Testis (tissue), 2 donors: ENCODE measurements at regions not wholly inside any gene's neighbourhood (a gene's known extent, or its start where the extent isn't known, plus 50 kb on each side); places are given as distances from the start of the nearest gene placed in this dataset.

ENCODE experiments used
- DNase-seq: peaks from one replicate; pipeline ENCODE4 v3.0.0-alpha.2; 2019
- H3K27ac ChIP-seq, 2 donors: fragments of 200-600 bp; sonication (generic); one replicate each; pipeline ENCODE4 v1.5.1; 2019
- H3K27me3 ChIP-seq: fragments of 200-600 bp; sonication (generic); one replicate; pipeline ENCODE4 v1.5.1; 2019
- H3K36me3 ChIP-seq: fragments of 200-600 bp; sonication (generic); one replicate; pipeline ENCODE4 v1.5.1; 2017; ENCODE audit warnings: low read depth; ENCODE audit errors: missing control alignments
- H3K4me1 ChIP-seq: fragments of 200-600 bp; sonication (generic); one replicate; pipeline ENCODE4 v1.5.1; 2019
- H3K4me3 ChIP-seq, 2 donors: fragments of 200-600 bp; sonication (generic); one replicate each; pipeline ENCODE4 v1.5.1; 2017 to 2019
- H3K9me3 ChIP-seq: fragments of 200-600 bp; sonication (generic); one replicate; pipeline ENCODE4 v1.5.1; 2017
- CTCF ChIP-seq, 3 experiments: fragments of 450-650 bp in 2 of 3; fragments of 200-600 bp in 1 of 3; sonication (generic) in 1 of 3; IDR thresholded peaks; one replicate each; pipeline ENCODE4 v1.5.1; 2016 to 2019; ENCODE audit warnings: antibody characterized with exemption in 3 of 3, mild to moderate bottlenecking in 2 of 3, moderate library complexity in 1 of 3
- POLR2A ChIP-seq: fragments of 450-650 bp; IDR thresholded peaks from one replicate; pipeline ENCODE4 v1.6.1; 2017; ENCODE audit warnings: antibody characterized with exemption, mild to moderate bottlenecking, moderate library complexity
- WGBS, 2 donors: methylation state at CpG; one replicate each; pipeline ENCODE4 v1.1.5; 2018; 5-methylcytosine and 5-hydroxymethylcytosine counted together
- intact Hi-C: fragments of 100-400 bp; cut with DNase I; formaldehyde crosslinking; loops from one replicate; pipeline ENCODE4 v1.15.1; 2023; ENCODE audit warnings: low total_unique reads

DNA sequence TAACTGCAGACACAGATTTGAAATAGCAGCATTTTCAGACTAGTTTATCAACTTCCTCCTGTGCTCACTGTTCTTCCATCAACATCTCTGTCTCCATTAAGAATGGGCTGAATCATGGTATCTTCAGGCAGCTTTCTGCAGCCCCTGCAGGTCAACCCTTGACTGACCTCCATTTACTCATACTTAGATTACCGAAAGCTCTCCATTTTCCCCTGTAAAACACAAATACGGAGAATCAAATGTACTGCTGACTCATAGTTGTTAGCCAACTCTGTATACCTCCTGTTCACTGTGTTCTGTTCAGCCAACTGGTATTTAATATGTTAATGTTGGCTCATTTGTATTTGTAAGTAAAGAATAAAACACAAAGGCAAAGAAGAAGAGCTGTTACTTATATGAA, 364.0 kb downstream of the CASP12 start:
- WGBS, 2 donors, result 62 to 70% methylated on average over 2 of the region's 2 CpGs

DNA sequence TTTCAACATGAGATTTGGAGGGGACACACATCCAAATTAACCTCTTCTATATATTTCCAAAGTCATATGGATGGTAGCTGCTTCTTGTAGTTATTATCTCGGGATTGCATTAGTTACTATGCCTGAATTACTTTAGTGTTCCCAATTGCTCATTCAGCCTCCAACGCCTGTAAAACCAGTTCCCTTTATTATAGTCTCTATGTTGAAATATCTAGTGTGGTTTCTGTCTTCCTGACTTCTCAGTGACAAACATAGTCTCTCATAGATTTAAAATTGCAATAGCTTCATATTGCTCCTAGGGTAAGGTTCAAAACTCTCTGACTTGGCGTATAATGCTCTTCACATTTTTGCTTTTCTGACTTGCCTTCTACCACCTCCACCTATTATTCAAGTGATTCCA, 366.4 kb downstream of the CASP12 start:
- TF ChIP-seq CTCF (IDR thresholded peaks at IDR 0.05) (no peak), POLR2A (no peak)
- no peaks in the 10 kb centered on the region for H3K27me3 ChIP-seq
- WGBS, 2 donors, result 56 to 76% methylated on average over 3 of the region's 3 CpGs
- no peak overlapping the region for H3K4me3 ChIP-seq
- intact Hi-C loops, result no loop called here
- no peaks in the 10 kb centered on the region for H3K4me1 ChIP-seq
- H3K27ac ChIP-seq, result no peak overlapping the region
- H3K9me3 ChIP-seq, result no peaks in the 10 kb centered on the region
- H3K36me3 ChIP-seq, result no peaks in the 10 kb centered on the region
- no peak for DNase-seq

More for the DNA sequence above, 364.0 kb downstream of the CASP12 start:
- Histone ChIP-seq H3K4me3 (no peak overlapping the region), H3K27me3 (no peaks in the 10 kb centered on the region), H3K9me3 (no peaks in the 10 kb centered on the region), H3K4me1 (no peaks in the 10 kb centered on the region), H3K27ac (no peak overlapping the region), H3K36me3 (no peaks in the 10 kb centered on the region)
- DNase-seq, result no peak
- intact Hi-C loops, result no loop called here
- TF ChIP-seq CTCF (IDR thresholded peaks at IDR 0.05) (no peak), POLR2A (no peak)

DNA sequence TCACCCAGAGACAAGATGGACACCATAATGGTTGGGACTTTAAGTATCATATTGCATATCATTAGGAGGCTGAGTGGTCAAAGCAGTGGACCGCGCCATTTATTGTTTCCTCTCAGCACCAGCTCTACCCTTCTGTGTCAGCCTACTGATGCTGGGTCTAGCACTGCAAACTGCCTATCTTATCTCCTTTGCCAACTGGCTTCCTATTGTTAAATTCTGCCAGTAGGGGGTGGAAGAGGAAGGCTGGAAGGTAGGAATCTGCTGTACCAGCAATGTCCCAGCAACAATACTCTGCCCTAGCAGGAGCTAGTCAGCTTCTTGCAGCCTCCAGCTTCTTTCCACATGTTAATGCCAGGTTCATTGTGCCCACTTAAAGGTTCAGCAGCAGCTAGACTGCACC, 367.1 kb upstream of the PDGFD start:
- Histone ChIP-seq H3K36me3 (no peaks in the 10 kb centered on the region), H3K4me3 (no peak overlapping the region), H3K9me3 (no peaks in the 10 kb centered on the region), H3K27ac (no peak overlapping the region), H3K4me1 (no peaks in the 10 kb centered on the region), H3K27me3 (no peaks in the 10 kb centered on the region)
- WGBS, 2 donors, result 93 to 98% methylated on average over 2 of the region's 2 CpGs
- DNase-seq, result no peak
- intact Hi-C loops, result no loop called here
- TF ChIP-seq CTCF (IDR thresholded peaks at IDR 0.05), result no peak
- TF ChIP-seq POLR2A, result no peak

GRCh38 chr11:104529906-104530305, 366.0 kb upstream of the PDGFD start:
- WGBS, 2 donors, result 82 to 85% methylated on average over 2 of the region's 2 CpGs
- H3K4me1 ChIP-seq, result no peaks in the 10 kb centered on the region
- TF ChIP-seq POLR2A (no peak), CTCF (IDR thresholded peaks at IDR 0.05) (no peak)
- no peak for DNase-seq
- no peaks in the 10 kb centered on the region for H3K36me3 ChIP-seq
- intact Hi-C loops, result no loop called here
- no peak overlapping the region for H3K27ac ChIP-seq
- no peaks in the 10 kb centered on the region for H3K27me3 ChIP-seq
- H3K4me3 ChIP-seq, result no peak overlapping the region
- no peaks in the 10 kb centered on the region for H3K9me3 ChIP-seq

- no peak for DNase-seq
- no peak overlapping the region for H3K4me3 ChIP-seq
- H3K27ac ChIP-seq, result no peak overlapping the region
- no peaks in the 10 kb centered on the region for H3K4me1 ChIP-seq
- no peak for TF ChIP-seq POLR2A
- no peak for TF ChIP-seq CTCF (IDR thresholded peaks at IDR 0.05)
- intact Hi-C loops, result no loop called here
- H3K36me3 ChIP-seq, result no peaks in the 10 kb centered on the region
- H3K9me3 ChIP-seq, result no peaks in the 10 kb centered on the region
- 43 to 53% methylated on average over 1 of the region's 1 CpG for WGBS, 2 donors
- no peaks in the 10 kb centered on the region for H3K27me3 ChIP-seq
Measured at GRCh38 chr11:104529213-104529612, 365.3 kb upstream of the PDGFD start.
